GM12878 (cell line): ENCODE measurements at regions not wholly inside any gene's neighbourhood (a gene's known extent, or its start where the extent isn't known, plus 50 kb on each side); places are given as distances from the start of the nearest gene placed in this dataset.

Experiments
- ATAC-seq: fragments of 200-7000 bp; cut with Tn5 transposase; 3 replicates; pipeline ENCODE4 v1.9.1; 2020; ENCODE audit warnings: mild to moderate bottlenecking, moderate library complexity
- BruUV-seq: library from RNA; stranded (reverse); fragments of 400-500 nt; replicated peaks from 2 replicates; lab custom pipeline; 2021; lab: Mats Ljungman, UMichigan
- CTCF ChIA-PET: fragments of 300-600 bp; sonication (Branson Sonifier 250); formaldehyde crosslinking; extraction: SDS; loops from one replicate; lab custom pipeline; 2021; ENCODE audit warnings: inconsistent platforms; lab: Yijun Ruan, JAX
- POLR2A ChIA-PET: fragments of 350-600 bp; formaldehyde crosslinking; extraction: SDS; loops from one replicate; lab custom pipeline; 2021; ENCODE audit warnings: inconsistent platforms; lab: Charles Lee
- RAD21 ChIA-PET: fragments of 300-600 bp; sonication (Branson Sonifier 250); formaldehyde crosslinking; loops from one replicate; lab custom pipeline; 2023; ENCODE audit warnings: antibody characterized with exemption; ENCODE audit not compliant: unreplicated experiment; lab: Charles Lee
- SMC1A ChIA-PET: fragments of 300-600 bp; sonication (Branson Sonifier 250); formaldehyde crosslinking; loops from one replicate; lab custom pipeline; 2023; ENCODE audit not compliant: unreplicated experiment, uncharacterized antibody; lab: Charles Lee
- DNase-seq: peaks from one replicate; pipeline ENCODE4 v3.0.0-alpha.2; 2011; ENCODE audit warnings: low read depth, low spot score
- FAIRE-seq: peaks from 3 replicates; lab custom pipeline; 2011; peaks lifted over from hg19 to GRCh38; lab: Jason Lieb, UNC
- H2AFZ ChIP-seq: 2 replicates; pipeline ENCODE4 v1.6.0; 2011; ENCODE audit warnings: low read depth, low read length, control low read depth; ENCODE audit not compliant: control insufficient read depth
- H3K27ac ChIP-seq: 2 replicates; pipeline ENCODE4 v1.5.1; 2011; ENCODE audit warnings: control low read depth; ENCODE audit not compliant: control insufficient read depth, insufficient read depth
- H3K27me3 ChIP-seq, 2 experiments: replicated peaks in 1 of 2; 2 replicates each; pipeline versions ENCODE4 v1.6.0 to v1.6.1; 2011; ENCODE audit warnings: low read length in 1 of 2; ENCODE audit not compliant: control insufficient read depth in 2 of 2, insufficient read depth in 2 of 2
- H3K36me3 ChIP-seq, 2 experiments: 2 replicates each; pipeline ENCODE4 v1.5.1; 2011; ENCODE audit warnings: low read length in 1 of 2; ENCODE audit not compliant: control insufficient read depth in 2 of 2, insufficient read depth in 2 of 2
- H3K4me1 ChIP-seq: 2 replicates; pipeline ENCODE4 v1.6.1; 2011; ENCODE audit warnings: mild to moderate bottlenecking, low read length, moderate library complexity, mixed read lengths; ENCODE audit not compliant: control insufficient read depth, insufficient read depth
- H3K4me2 ChIP-seq: 2 replicates; pipeline ENCODE4 v1.6.0; 2011; ENCODE audit warnings: control low read depth; ENCODE audit not compliant: control insufficient read depth, insufficient read depth
- H3K4me3 ChIP-seq: fragments of 200-600 bp; sonication (generic); 2 replicates; pipeline ENCODE4 v1.5.1; 2016
- H3K79me2 ChIP-seq: 2 replicates; pipeline ENCODE4 v1.6.0; 2011; ENCODE audit warnings: low read length; ENCODE audit not compliant: control insufficient read depth, insufficient read depth
- H3K9ac ChIP-seq: 2 replicates; pipeline ENCODE4 v1.8.0; 2011; ENCODE audit warnings: low read length, control low read depth, mixed read lengths; ENCODE audit not compliant: control insufficient read depth, insufficient read depth
- H3K9me3 ChIP-seq: replicated peaks from 3 replicates; pipeline ENCODE4 v1.5.1; 2011; ENCODE audit warnings: mild to moderate bottlenecking, low read length; ENCODE audit not compliant: control insufficient read depth, insufficient read depth
- H4K20me1 ChIP-seq: 2 replicates; pipeline ENCODE4 v1.6.0; 2011; ENCODE audit not compliant: control insufficient read depth, insufficient read depth
- EED ChIP-seq: sonication (generic); IDR thresholded peaks from 2 replicates; pipeline ENCODE4 v1.6.1; 2016; ENCODE audit warnings: antibody characterized with exemption, low read depth
- HCFC1 ChIP-seq: fragments of 150-350 bp; IDR thresholded peaks from 2 replicates; pipeline ENCODE4 v1.6.1; 2014; ENCODE audit warnings: low read length
- JUND ChIP-seq: IDR thresholded peaks from 2 replicates; pipeline ENCODE4 v1.6.1; 2012; ENCODE audit warnings: low read depth, mild to moderate bottlenecking, low read length, improper control_type of control experiment, moderate library complexity
- NBN ChIP-seq: fragments of 450-650 bp; IDR thresholded peaks from 2 replicates; pipeline ENCODE4 v1.6.1; 2016
- NFIC ChIP-seq: IDR thresholded peaks from 2 replicates; pipeline ENCODE4 v1.6.1; 2012; ENCODE audit warnings: low read depth, mild to moderate bottlenecking, inconsistent platforms, low read length, moderate library complexity
- RB1 ChIP-seq: fragments of 450-650 bp; formaldehyde crosslinking; IDR thresholded peaks from 2 replicates; pipeline ENCODE4 v1.6.1; 2017; ENCODE audit warnings: mild to moderate bottlenecking, borderline replicate concordance
- RFX5 ChIP-seq: IDR thresholded peaks from 2 replicates; pipeline ENCODE4 v1.6.1; 2011; ENCODE audit warnings: low read depth, low read length, improper control_type of control experiment
- STAT3 ChIP-seq: IDR thresholded peaks from 2 replicates; pipeline ENCODE4 v1.6.1; 2011; ENCODE audit warnings: low read depth, low read length, improper control_type of control experiment
- TCF3 ChIP-seq: IDR thresholded peaks from 2 replicates; pipeline ENCODE4 v1.6.1; 2012; ENCODE audit warnings: low read depth, mild to moderate bottlenecking, low read length, borderline replicate concordance; ENCODE audit not compliant: insufficient read depth
- WGBS: methylation state at CpG from one replicate; pipeline ENCODE4 v1.1.6; 2016; ENCODE audit warnings: low lambda C conversion rate; ENCODE audit not compliant: insufficient replicate concordance, insufficient coverage; ENCODE audit errors: missing lambda C conversion rate; 5-methylcytosine and 5-hydroxymethylcytosine counted together
- in situ Hi-C: fragments of 300-500 bp; cut with MboI; formaldehyde crosslinking; loops from 9 replicates; pipeline ENCODE4 v1.14.3; 2018; ENCODE audit warnings: mixed read lengths
- intact Hi-C: fragments of 100-400 bp; cut with micrococcal nuclease; formaldehyde crosslinking; loops from one replicate; pipeline ENCODE4 v1.14.2; 2022; ENCODE audit not compliant: unreplicated experiment
- TF ChIP-seq, protein P1 (sequence below): IDR thresholded peaks from 2 replicates; pipeline ENCODE4 v1.6.1; 2012; ENCODE audit warnings: low read depth, low read length, improper control_type of control experiment
- TF ChIP-seq, protein P2 (sequence below): IDR thresholded peaks from 2 replicates; pipeline ENCODE4 v1.6.1; 2011; ENCODE audit warnings: low read depth, mild to moderate bottlenecking, low read length, moderate library complexity, borderline replicate concordance; ENCODE audit errors: extremely low read depth
- TF ChIP-seq, protein P3 (sequence below): fragments of 150-350 bp; IDR thresholded peaks from 2 replicates; pipeline ENCODE4 v1.6.1; 2016; ENCODE audit warnings: low read depth, low read length

DNA sequence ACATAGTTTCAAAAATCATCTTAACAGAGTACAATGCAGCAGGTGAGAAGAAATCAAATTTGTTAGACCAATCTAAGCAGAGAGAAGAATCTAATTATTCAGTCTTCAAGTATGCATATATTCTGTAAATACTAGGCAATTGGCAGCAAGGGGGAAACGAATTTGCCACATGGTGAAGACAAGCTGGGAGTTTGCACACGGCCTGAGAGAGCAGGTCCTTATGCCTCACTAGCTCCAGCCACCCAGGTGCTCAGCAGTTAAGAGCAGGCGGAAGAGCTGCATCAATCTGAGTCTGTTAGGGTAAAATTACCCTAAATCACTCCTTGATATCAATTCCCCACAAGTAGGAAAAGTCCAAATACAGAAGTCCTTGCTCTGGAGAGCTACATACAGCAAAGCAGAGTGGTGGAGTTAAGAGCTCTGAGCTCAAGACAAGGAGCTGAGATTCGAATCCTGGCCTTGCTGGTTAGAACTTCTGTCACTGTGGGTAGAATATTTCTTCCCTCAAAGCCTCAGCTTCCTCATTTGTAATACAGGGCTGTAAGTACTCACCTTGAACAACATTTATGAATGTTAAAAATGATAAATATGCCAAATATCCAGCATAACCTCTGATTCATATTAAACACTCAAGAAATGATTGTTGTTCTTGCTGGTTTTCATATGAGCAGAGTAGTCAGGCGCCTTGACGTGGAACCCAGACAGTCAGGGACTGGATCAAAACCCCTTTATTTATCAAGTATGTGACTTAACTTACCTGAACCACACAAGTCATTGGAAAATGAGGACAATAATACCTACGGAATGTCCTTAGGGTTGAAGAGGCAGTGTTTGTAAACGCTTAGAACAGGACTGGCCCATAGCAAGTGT, 444.2 kb downstream of the CDH26 start (continued):
- TF ChIP-seq EED (no peak), NBN (no peak)
- TF ChIP-seq, protein P1, sequence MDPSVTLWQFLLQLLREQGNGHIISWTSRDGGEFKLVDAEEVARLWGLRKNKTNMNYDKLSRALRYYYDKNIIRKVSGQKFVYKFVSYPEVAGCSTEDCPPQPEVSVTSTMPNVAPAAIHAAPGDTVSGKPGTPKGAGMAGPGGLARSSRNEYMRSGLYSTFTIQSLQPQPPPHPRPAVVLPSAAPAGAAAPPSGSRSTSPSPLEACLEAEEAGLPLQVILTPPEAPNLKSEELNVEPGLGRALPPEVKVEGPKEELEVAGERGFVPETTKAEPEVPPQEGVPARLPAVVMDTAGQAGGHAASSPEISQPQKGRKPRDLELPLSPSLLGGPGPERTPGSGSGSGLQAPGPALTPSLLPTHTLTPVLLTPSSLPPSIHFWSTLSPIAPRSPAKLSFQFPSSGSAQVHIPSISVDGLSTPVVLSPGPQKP: no peak
- TF ChIP-seq, all 136 proteins: peak for 0

DNA sequence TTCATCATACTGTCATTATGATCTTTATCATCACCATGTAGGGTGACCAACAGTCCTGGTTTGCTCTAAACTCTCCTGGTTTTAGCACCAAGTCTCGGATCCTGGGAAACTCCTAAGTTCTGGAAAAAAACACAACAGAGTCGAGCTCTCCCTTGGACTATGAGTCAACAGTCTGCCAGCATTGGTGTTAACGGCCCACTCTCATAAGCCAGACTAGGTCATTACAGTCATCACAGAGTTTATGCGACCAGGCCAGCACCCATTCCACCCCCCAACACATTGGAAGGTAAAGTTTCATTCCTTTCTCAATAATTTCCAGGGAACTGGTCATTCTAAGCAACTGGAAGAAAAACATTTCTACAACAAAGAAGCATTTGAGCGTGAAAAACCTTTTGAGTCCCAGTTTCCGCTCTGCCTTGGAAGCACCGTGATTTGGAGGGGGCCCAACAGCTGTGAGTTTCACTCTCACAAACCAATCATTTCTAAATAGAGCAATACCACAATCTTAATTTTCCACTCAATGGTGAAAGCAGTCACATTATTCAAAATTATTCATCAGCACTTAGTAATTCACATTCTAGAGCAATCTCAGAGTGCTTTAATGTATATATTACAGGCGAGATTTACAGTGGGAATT, 445.0 kb downstream of the CDH26 start:
- CTCF ChIA-PET: no interaction called here
- POLR2A ChIA-PET: no interaction called here
- H2AFZ ChIP-seq: no peak overlapping the region
- FAIRE-seq (no peak), ATAC-seq (no peak), DNase-seq (no peak)
- H3K36me3 ChIP-seq: no peaks in the 10 kb centered on the region
- no TSS peak for BruUV-seq
- in situ Hi-C loops (no loop called here), intact Hi-C loops (no loop called here)
- SMC1A ChIA-PET: no interaction called here
- WGBS: 3% methylated on average over 8 of the region's 8 CpGs
- H3K9me3 ChIP-seq: no peaks in the 10 kb centered on the region; the same call in 1 of the 3 replicates
- no peak overlapping the region for H3K4me3 ChIP-seq
- H4K20me1 ChIP-seq: no peaks in the 10 kb centered on the region
- no peak overlapping the region for H3K27ac ChIP-seq
- H3K9ac ChIP-seq: no peak overlapping the region
- 0 out of 2 replicates have a peak overlapping the region, but pooled peaks have one; percentile 12 for H3K4me2 ChIP-seq
- H3K79me2 ChIP-seq: no peaks in the 10 kb centered on the region
- no peaks in the 10 kb centered on the region for H3K27me3 ChIP-seq
- RAD21 ChIA-PET: no interaction called here
- no peaks in the 10 kb centered on the region for H3K4me1 ChIP-seq
- no peak for TF ChIP-seq JUND
- TF ChIP-seq NFIC: no peak
- TF ChIP-seq RB1: no peak
- TF ChIP-seq, protein P2, sequence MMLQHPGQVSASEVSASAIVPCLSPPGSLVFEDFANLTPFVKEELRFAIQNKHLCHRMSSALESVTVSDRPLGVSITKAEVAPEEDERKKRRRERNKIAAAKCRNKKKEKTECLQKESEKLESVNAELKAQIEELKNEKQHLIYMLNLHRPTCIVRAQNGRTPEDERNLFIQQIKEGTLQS: no peak
- TF ChIP-seq, protein P3, sequence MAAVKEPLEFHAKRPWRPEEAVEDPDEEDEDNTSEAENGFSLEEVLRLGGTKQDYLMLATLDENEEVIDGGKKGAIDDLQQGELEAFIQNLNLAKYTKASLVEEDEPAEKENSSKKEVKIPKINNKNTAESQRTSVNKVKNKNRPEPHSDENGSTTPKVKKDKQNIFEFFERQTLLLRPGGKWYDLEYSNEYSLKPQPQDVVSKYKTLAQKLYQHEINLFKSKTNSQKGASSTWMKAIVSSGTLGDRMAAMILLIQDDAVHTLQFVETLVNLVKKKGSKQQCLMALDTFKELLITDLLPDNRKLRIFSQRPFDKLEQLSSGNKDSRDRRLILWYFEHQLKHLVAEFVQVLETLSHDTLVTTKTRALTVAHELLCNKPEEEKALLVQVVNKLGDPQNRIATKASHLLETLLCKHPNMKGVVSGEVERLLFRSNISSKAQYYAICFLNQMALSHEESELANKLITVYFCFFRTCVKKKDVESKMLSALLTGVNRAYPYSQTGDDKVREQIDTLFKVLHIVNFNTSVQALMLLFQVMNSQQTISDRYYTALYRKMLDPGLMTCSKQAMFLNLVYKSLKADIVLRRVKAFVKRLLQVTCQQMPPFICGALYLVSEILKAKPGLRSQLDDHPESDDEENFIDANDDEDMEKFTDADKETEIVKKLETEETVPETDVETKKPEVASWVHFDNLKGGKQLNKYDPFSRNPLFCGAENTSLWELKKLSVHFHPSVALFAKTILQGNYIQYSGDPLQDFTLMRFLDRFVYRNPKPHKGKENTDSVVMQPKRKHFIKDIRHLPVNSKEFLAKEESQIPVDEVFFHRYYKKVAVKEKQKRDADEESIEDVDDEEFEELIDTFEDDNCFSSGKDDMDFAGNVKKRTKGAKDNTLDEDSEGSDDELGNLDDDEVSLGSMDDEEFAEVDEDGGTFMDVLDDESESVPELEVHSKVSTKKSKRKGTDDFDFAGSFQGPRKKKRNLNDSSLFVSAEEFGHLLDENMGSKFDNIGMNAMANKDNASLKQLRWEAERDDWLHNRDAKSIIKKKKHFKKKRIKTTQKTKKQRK: no peak
- TF ChIP-seq RFX5: no peak
- no peak for TF ChIP-seq HCFC1
- TF ChIP-seq TCF3: peak; percentile 88; the same call in 1 of the 2 replicates
- TF ChIP-seq STAT3: no peak
